OCI-LY7 (cell line): ENCODE measurements at regions not wholly inside any gene's neighbourhood (a gene's known extent, or its start where the extent isn't known, plus 50 kb on each side); places are given as distances from the start of the nearest gene placed in this dataset.
"Not testable (repeated sequence)": the region's sequence is repeated elsewhere in the genome, so short reads cannot be mapped to it uniquely, and the experiment has no call there.

ENCODE experiments used
- BruUV-seq: library from RNA; stranded (reverse); fragments of 400-500 nt; replicated peaks from 2 replicates; lab custom pipeline; 2021; lab: Mats Ljungman, UMichigan
- CTCF ChIA-PET: fragments of 300-600 bp; sonication (Branson Sonifier 250); formaldehyde crosslinking; loops from one replicate; lab custom pipeline; 2022; ENCODE audit warnings: antibody characterized with exemption; ENCODE audit not compliant: unreplicated experiment; lab: Charles Lee
- POLR2A ChIA-PET: fragments of 300-600 bp; sonication (Branson Sonifier 250); formaldehyde crosslinking; loops from one replicate; lab custom pipeline; 2022; ENCODE audit warnings: antibody characterized with exemption; lab: Charles Lee
- DNase-seq: peaks from one replicate; pipeline ENCODE4 v3.0.0-alpha.2; 2015; ENCODE audit warnings: low spot score
- H2AFZ ChIP-seq: fragments of 200-600 bp; sonication (generic), shearing (Covaris generic); 2 replicates; pipeline ENCODE4 v1.6.1; 2014; ENCODE audit warnings: mild to moderate bottlenecking, antibody characterized with exemption, low read length, moderate library complexity
- H3K27ac ChIP-seq: fragments of 200-600 bp; sonication (generic); 2 replicates; pipeline ENCODE4 v1.5.1; 2014; ENCODE audit warnings: mixed run types, low read depth, mild to moderate bottlenecking, moderate library complexity, low read length, inconsistent platforms; ENCODE audit not compliant: poor library complexity, severe bottlenecking
- H3K36me3 ChIP-seq: fragments of 200-600 bp; sonication (generic); 2 replicates; pipeline ENCODE4 v1.6.1; 2014; ENCODE audit warnings: mild to moderate bottlenecking, antibody characterized with exemption, low read length, moderate library complexity, mixed read lengths; ENCODE audit not compliant: insufficient read depth
- H3K4me1 ChIP-seq: fragments of 200-600 bp; sonication (generic); 2 replicates; pipeline ENCODE4 v1.5.1; 2014; ENCODE audit warnings: mild to moderate bottlenecking, low read length; ENCODE audit not compliant: insufficient read depth, poor library complexity, severe bottlenecking
- H3K4me2 ChIP-seq: fragments of 200-600 bp; sonication (generic); 2 replicates; pipeline ENCODE4 v1.6.1; 2014; ENCODE audit warnings: mild to moderate bottlenecking, low read length
- H3K4me3 ChIP-seq: fragments of 200-600 bp; sonication (generic); 2 replicates; pipeline ENCODE4 v1.5.1; 2014; ENCODE audit warnings: mild to moderate bottlenecking, low read depth, low read length; ENCODE audit not compliant: poor library complexity, severe bottlenecking
- H3K79me2 ChIP-seq: fragments of 200-600 bp; sonication (generic); 2 replicates; pipeline ENCODE4 v1.6.1; 2016; ENCODE audit warnings: low read depth, mild to moderate bottlenecking, low read length, moderate library complexity, mixed read lengths; ENCODE audit not compliant: insufficient read depth
- H3K9me2 ChIP-seq: fragments of 200-600 bp; sonication (generic); 2 replicates; pipeline ENCODE4 v1.6.1; 2016; ENCODE audit warnings: mild to moderate bottlenecking, low read length, mixed read lengths; ENCODE audit not compliant: insufficient read depth
- H3K9me3 ChIP-seq: fragments of 200-600 bp; sonication (generic); 2 replicates; pipeline ENCODE4 v1.6.1; 2014; ENCODE audit warnings: mild to moderate bottlenecking, mixed run types, low read length, mixed read lengths
- H4K20me1 ChIP-seq: fragments of 200-600 bp; sonication (generic); 2 replicates; pipeline ENCODE4 v1.6.1; 2014; ENCODE audit warnings: mild to moderate bottlenecking, antibody characterized with exemption, low read length, moderate library complexity, mixed read lengths; ENCODE audit not compliant: insufficient read depth
- EZH2phosphoT487 ChIP-seq: fragments of 200-600 bp; sonication (generic); IDR thresholded peaks from 2 replicates; pipeline ENCODE4 v1.6.1; 2018; ENCODE audit warnings: low read depth, borderline replicate concordance, mild to moderate bottlenecking, mixed run types, antibody characterized with exemption, low read length, moderate library complexity, mixed read lengths
- intact Hi-C: fragments of 100-400 bp; cut with micrococcal nuclease; formaldehyde crosslinking; loops from one replicate; pipeline ENCODE4 v1.10.0; 2022; ENCODE audit not compliant: unreplicated experiment
- TF ChIP-seq, protein P1 (sequence below): fragments of 200-600 bp; sonication (generic); conservative IDR thresholded peaks from 2 replicates; pipeline ENCODE4 v1.5.1; 2014; ENCODE audit warnings: mild to moderate bottlenecking, antibody characterized with exemption, low read length, moderate library complexity, mixed read lengths

DNA sequence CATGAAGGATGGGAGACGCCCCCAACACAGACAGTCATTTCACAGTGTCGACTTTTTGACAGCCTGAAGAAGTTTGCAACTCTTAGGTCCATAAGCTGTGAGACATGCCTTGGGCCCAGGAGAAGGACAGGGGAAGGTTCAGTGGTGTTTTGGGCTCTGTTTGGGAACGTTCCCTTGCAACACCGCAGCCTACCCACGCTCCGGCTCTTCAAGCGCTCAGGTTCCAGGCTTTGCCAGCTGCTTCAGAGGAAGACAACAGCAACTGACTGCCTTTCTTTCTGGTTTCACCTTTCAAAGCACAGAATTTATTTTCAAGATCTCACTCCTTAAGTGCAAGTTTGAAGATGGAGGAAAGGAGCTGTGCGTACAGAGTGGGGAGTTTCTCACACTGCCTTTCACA, 575.8 kb upstream of the B3GAT1 start:
- H4K20me1 ChIP-seq, result no peaks in the 10 kb centered on the region
- DNase-seq, result no peak
- H3K4me2 ChIP-seq, result no peak overlapping the region
- no TSS peak for BruUV-seq
- intact Hi-C loops, result no loop called here
- H3K27ac ChIP-seq, result no peak overlapping the region
- CTCF ChIA-PET, result no interaction called here
- H3K9me2 ChIP-seq, result no peaks in the 10 kb centered on the region
- no peak overlapping the region for H2AFZ ChIP-seq
- POLR2A ChIA-PET, result no interaction called here
- H3K79me2 ChIP-seq, result no peaks in the 10 kb centered on the region
- no peaks in the 10 kb centered on the region for H3K9me3 ChIP-seq
- H3K4me1 ChIP-seq, result no peaks in the 10 kb centered on the region
- H3K36me3 ChIP-seq, result no peaks in the 10 kb centered on the region
- H3K4me3 ChIP-seq, result no peak overlapping the region
- TF ChIP-seq, protein P1, sequence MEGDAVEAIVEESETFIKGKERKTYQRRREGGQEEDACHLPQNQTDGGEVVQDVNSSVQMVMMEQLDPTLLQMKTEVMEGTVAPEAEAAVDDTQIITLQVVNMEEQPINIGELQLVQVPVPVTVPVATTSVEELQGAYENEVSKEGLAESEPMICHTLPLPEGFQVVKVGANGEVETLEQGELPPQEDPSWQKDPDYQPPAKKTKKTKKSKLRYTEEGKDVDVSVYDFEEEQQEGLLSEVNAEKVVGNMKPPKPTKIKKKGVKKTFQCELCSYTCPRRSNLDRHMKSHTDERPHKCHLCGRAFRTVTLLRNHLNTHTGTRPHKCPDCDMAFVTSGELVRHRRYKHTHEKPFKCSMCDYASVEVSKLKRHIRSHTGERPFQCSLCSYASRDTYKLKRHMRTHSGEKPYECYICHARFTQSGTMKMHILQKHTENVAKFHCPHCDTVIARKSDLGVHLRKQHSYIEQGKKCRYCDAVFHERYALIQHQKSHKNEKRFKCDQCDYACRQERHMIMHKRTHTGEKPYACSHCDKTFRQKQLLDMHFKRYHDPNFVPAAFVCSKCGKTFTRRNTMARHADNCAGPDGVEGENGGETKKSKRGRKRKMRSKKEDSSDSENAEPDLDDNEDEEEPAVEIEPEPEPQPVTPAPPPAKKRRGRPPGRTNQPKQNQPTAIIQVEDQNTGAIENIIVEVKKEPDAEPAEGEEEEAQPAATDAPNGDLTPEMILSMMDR, result no peak
- TF ChIP-seq EZH2phosphoT487, result no peak

DNA sequence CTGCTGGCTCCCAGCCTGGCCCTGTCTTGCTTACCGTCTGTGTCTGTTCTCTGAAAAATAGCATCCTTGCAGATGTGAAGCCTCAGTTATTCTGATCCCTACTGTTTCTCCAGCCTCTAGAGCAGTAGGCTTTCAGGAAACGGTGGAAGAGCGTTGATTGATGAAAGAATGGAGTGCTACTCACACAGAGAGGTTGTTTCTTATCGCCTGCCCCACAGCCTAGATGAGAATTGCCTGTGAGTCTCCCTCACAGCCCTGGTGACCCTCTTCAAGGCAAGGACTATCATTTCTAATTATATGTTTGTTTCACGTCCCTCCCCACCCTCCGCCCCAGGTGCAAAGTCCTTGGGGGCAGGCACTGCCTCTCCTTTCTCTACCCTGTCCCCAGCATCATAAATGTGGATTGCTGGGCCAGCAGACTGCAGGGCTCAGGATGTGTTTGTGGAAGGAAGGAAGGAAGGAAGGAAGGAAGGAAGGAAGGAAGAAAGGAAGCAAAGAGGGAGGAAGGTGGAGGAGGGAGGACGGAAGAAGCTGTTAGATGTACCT, 575.3 kb upstream of the B3GAT1 start:
- Histone ChIP-seq H3K4me1 (no peaks in the 10 kb centered on the region), H4K20me1 (no peaks in the 10 kb centered on the region), H3K9me3 (no peaks in the 10 kb centered on the region), H3K36me3 (no peaks in the 10 kb centered on the region), H3K79me2 (no peaks in the 10 kb centered on the region), H3K9me2 (no peaks in the 10 kb centered on the region), H2AFZ (no peak overlapping the region), H3K27ac (no peak overlapping the region), H3K4me3 (no peak overlapping the region), H3K4me2 (no peak overlapping the region)
- ChIA-PET POLR2A (no interaction called here), CTCF (no interaction called here)
- TF ChIP-seq, protein P1, result no peak
- no peak for TF ChIP-seq EZH2phosphoT487
- no TSS peak for BruUV-seq
- intact Hi-C loops, result no loop called here
- DNase-seq, result no peak

DNA sequence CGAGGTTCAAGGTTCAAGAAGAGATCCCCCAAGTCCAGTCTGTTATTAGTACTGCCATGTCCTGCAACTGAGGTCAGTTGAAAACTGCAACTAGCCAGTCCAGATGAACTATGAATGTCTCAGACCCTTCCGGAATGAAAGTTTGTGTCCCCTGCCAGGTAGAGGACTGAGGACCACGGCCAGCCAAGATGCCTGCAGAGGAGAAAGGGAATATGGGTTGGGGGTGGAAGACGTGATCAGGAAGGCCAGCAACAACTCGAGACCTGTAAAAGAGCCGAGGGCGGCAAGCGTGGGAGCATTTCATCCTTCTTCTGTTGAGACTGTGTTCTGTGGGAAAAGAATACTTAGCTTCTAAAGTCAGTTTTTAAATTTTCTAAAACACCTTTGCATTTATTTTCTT, 572.4 kb upstream of the B3GAT1 start:
- no peak overlapping the region for H2AFZ ChIP-seq
- H3K4me2 ChIP-seq, result no peak overlapping the region
- H3K9me2 ChIP-seq, result no peaks in the 10 kb centered on the region
- no peak overlapping the region for H3K27ac ChIP-seq
- H3K9me3 ChIP-seq, result no peaks in the 10 kb centered on the region
- no TSS peak for BruUV-seq
- no peak overlapping the region for H3K4me3 ChIP-seq
- intact Hi-C loops, result no loop called here
- POLR2A ChIA-PET, result no interaction called here
- H3K4me1 ChIP-seq, result no peaks in the 10 kb centered on the region
- no peaks in the 10 kb centered on the region for H3K79me2 ChIP-seq
- H4K20me1 ChIP-seq, result no peaks in the 10 kb centered on the region
- no peak for DNase-seq
- H3K36me3 ChIP-seq, result no peaks in the 10 kb centered on the region
- TF ChIP-seq, protein P1, result no peak
- no peak for TF ChIP-seq EZH2phosphoT487
- CTCF ChIA-PET, result no interaction called here

DNA sequence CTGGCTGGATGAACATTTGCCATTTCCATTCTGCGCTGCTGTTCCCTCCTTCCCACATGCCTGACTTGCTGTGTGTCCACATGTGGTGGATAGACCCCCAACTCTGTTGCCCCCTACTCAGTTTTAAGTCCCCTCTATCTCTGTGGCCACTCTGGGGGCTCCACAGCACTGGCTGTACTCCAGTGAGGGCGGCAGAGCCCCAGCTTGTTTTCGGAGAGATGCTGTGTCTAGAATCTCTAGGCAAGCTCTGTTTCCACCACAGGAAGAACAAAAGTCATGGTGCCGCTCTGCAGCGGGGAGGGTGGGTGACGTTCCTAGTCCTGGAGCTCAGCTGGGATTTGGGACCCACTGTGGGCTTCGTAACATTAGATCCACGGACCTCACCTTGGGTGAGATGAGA, 570.4 kb upstream of the B3GAT1 start:
- H3K27ac ChIP-seq, H4K20me1 ChIP-seq, H2AFZ ChIP-seq, H3K79me2 ChIP-seq, H3K4me2 ChIP-seq, BruUV-seq, intact Hi-C loops, H3K4me3 ChIP-seq, H3K9me3 ChIP-seq, CTCF ChIA-PET, H3K36me3 ChIP-seq, H3K4me1 ChIP-seq, H3K9me2 ChIP-seq, POLR2A ChIA-PET, DNase-seq: not testable (repeated sequence)
